Endothelial cell of umbilical vein (primary cell): ENCODE measurements at regions not wholly inside any gene's neighbourhood (a gene's known extent, or its start where the extent isn't known, plus 50 kb on each side); places are given as distances from the start of the nearest gene placed in this dataset.

Experiments used
- BruUV-seq: library from RNA; stranded (reverse); fragments of 400-500 nt; replicated peaks from 2 replicates; lab custom pipeline; 2021; lab: Mats Ljungman, UMichigan
- CTCF ChIA-PET: fragments of 300-600, 350-600 bp; sonication (Branson Sonifier 250); formaldehyde crosslinking; loops from one replicate; lab custom pipeline; 2021; ENCODE audit warnings: antibody characterized with exemption, inconsistent platforms; lab: Charles Lee
- POLR2A ChIA-PET: fragments of 300-600, 350-600 bp; sonication (Branson Sonifier 250); formaldehyde crosslinking; loops from one replicate; lab custom pipeline; 2021; ENCODE audit warnings: antibody characterized with exemption, inconsistent platforms; lab: Charles Lee
- DNase-seq: peaks from one replicate; pipeline ENCODE4 v3.0.0-alpha.2; 2011; ENCODE audit warnings: low read depth, low spot score
- FAIRE-seq: peaks from 2 replicates; lab custom pipeline; 2011; peaks lifted over from hg19 to GRCh38; lab: Jason Lieb, UNC
- H2AFZ ChIP-seq: 2 replicates; pipeline ENCODE4 v1.6.0; 2012; ENCODE audit warnings: low read depth, low read length, control low read depth, inconsistent platforms
- H3K27ac ChIP-seq: 2 replicates; pipeline ENCODE4 v1.5.1; 2011; ENCODE audit warnings: low read depth, mild to moderate bottlenecking, control low read depth, low read length, moderate library complexity; ENCODE audit not compliant: insufficient read depth
- H3K27me3 ChIP-seq, 2 experiments: 2 replicates each; pipeline versions ENCODE4 v1.6.0 to v1.6.1; 2011; ENCODE audit warnings: low read length in 2 of 2, mixed read lengths in 1 of 2; ENCODE audit not compliant: control insufficient read depth in 2 of 2, insufficient read depth in 2 of 2
- H3K36me3 ChIP-seq, 2 experiments: 2 replicates in 1 of 2; 3 replicates in 1 of 2; pipeline ENCODE4 v1.5.1; 2011; ENCODE audit warnings: low read length in 2 of 2, mild to moderate bottlenecking in 1 of 2, moderate library complexity in 1 of 2; ENCODE audit not compliant: control insufficient read depth in 2 of 2, insufficient read depth in 2 of 2; ENCODE audit errors: extremely low read depth in 1 of 2
- H3K4me1 ChIP-seq: 3 replicates; pipeline ENCODE4 v1.5.1; 2011; ENCODE audit warnings: mild to moderate bottlenecking, low read length; ENCODE audit not compliant: control insufficient read depth, insufficient read depth; ENCODE audit errors: extremely low read depth
- H3K4me2 ChIP-seq: 2 replicates; pipeline ENCODE4 v1.6.1; 2011; ENCODE audit warnings: low read length, control low read depth, mixed read lengths; ENCODE audit not compliant: insufficient read depth
- H3K4me3 ChIP-seq, 3 experiments: fragments of 200-600 bp in 1 of 3; sonication (generic), shearing (Covaris generic) in 1 of 3; replicated peaks in 1 of 3; 2 replicates each; pipeline ENCODE4 v1.5.1; 2011 to 2016; ENCODE audit warnings: control low read depth in 3 of 3, low read length in 3 of 3, mild to moderate bottlenecking in 2 of 3, inconsistent platforms in 1 of 3, low read depth in 1 of 3, moderate library complexity in 1 of 3; ENCODE audit not compliant: insufficient read depth in 1 of 3
- H3K79me2 ChIP-seq: 2 replicates; pipeline ENCODE4 v1.6.0; 2012; ENCODE audit warnings: low read length, inconsistent platforms; ENCODE audit not compliant: control insufficient read depth, insufficient read depth
- H3K9ac ChIP-seq: replicated peaks from 2 replicates; pipeline ENCODE3; 2011; ENCODE audit warnings: low read length, control low read depth; ENCODE audit not compliant: insufficient read depth; ENCODE audit errors: extremely low read depth
- H3K9me1 ChIP-seq: replicated peaks from 3 replicates; pipeline ENCODE4 v1.6.0; 2011; ENCODE audit warnings: mild to moderate bottlenecking, low read length; ENCODE audit not compliant: control insufficient read depth, insufficient read depth; ENCODE audit errors: extremely low read depth
- H3K9me3 ChIP-seq: replicated peaks from 2 replicates; pipeline ENCODE4 v1.5.1; 2012; ENCODE audit warnings: low read length, inconsistent platforms; ENCODE audit not compliant: control insufficient read depth, insufficient read depth
- H4K20me1 ChIP-seq: replicated peaks from 2 replicates; pipeline ENCODE3; 2011; ENCODE audit warnings: mild to moderate bottlenecking, low read length; ENCODE audit not compliant: control insufficient read depth, insufficient read depth; ENCODE audit errors: extremely low read depth
- GATA2 ChIP-seq: IDR thresholded peaks from 2 replicates; pipeline ENCODE4 v1.7.0; 2011; ENCODE audit warnings: low read depth, mild to moderate bottlenecking, moderate library complexity, mixed read lengths, low read length; ENCODE audit not compliant: insufficient read length, insufficient read depth
- JUN ChIP-seq: IDR thresholded peaks from 2 replicates; pipeline ENCODE4 v1.6.1; 2011; ENCODE audit warnings: borderline replicate concordance, low read depth; ENCODE audit not compliant: insufficient read length, insufficient read depth
- MAX ChIP-seq: IDR thresholded peaks from 2 replicates; pipeline ENCODE4 v1.6.1; 2011; ENCODE audit not compliant: insufficient read depth, insufficient read length
- MYC ChIP-seq: IDR thresholded peaks from one replicate; pipeline ENCODE4 v1.6.1; 2011; ENCODE audit warnings: mild to moderate bottlenecking, low read depth, low read length
- POLR2A ChIP-seq: IDR thresholded peaks from 2 replicates; pipeline ENCODE4 v1.6.1; 2012; ENCODE audit warnings: low read depth, mild to moderate bottlenecking, control low read depth, low read length
- POLR2AphosphoS5 ChIP-seq: IDR thresholded peaks from 2 replicates; pipeline ENCODE4 v1.6.1; 2012; ENCODE audit warnings: low read depth, mild to moderate bottlenecking, control low read depth, low read length, moderate library complexity; ENCODE audit not compliant: insufficient read depth
- dilution Hi-C: fragments of 300-500 bp; cut with MboI; formaldehyde crosslinking; loops from one replicate; pipeline ENCODE4 v1.15.0; 2019; ENCODE audit warnings: low sequenced_read_pairs; ENCODE audit not compliant: extremely low pct_ligation_motif_present
- intact Hi-C: fragments of 100-400 bp; cut with micrococcal nuclease; formaldehyde crosslinking; loops from one replicate; pipeline ENCODE4 v1.10.0; 2022

GRCh38 chr6:12570461-12571030 is 146.0 kb upstream of the PHACTR1 start:
- intact Hi-C loops (loop anchor here (5.0 kb wide), 1 partner anchor 1478 kb away; the partner anchor contains the start of gene SMIM13), dilution Hi-C loops (no loop called here)
- no peaks in the 10 kb centered on the region for H3K9me1 ChIP-seq
- peaks cover 66% of the 10 kb centered on the region for H3K4me1 ChIP-seq
- ChIA-PET CTCF (interaction anchor here (0.7 to 4.1 kb wide), 7 partner anchors 12 to 281 kb away, joined by 3 to 16 read pairs (median 4); no protein-coding TSS in a partner anchor), POLR2A (no interaction called here)
- no peaks in the 10 kb centered on the region for H4K20me1 ChIP-seq
- no peak overlapping the region for H3K9ac ChIP-seq
- H3K4me3 ChIP-seq = no peak overlapping the region
- H3K27ac ChIP-seq = no peak overlapping the region
- no peak for FAIRE-seq
- no peaks in the 10 kb centered on the region for H3K79me2 ChIP-seq
- H2AFZ ChIP-seq = no peak overlapping the region
- no peak for TF ChIP-seq GATA2
- TF ChIP-seq POLR2AphosphoS5 = no peak
- no peak for TF ChIP-seq MYC
- no peak for TF ChIP-seq POLR2A
- TF ChIP-seq MAX = no peak
- no peak for TF ChIP-seq JUN
- H3K27me3 ChIP-seq = no peaks in the 10 kb centered on the region
- DNase-seq = peak; percentile 59
- H3K36me3 ChIP-seq = no peaks in the 10 kb centered on the region
- no peak overlapping the region for H3K4me2 ChIP-seq
- no peaks in the 10 kb centered on the region for H3K9me3 ChIP-seq
- BruUV-seq = no TSS peak
